ENCODE measurements at regions not wholly inside any gene's neighbourhood (a gene's known extent, or its start where the extent isn't known, plus 50 kb on each side); places are given as distances from the start of the nearest gene placed in this dataset.
A peak's percentile ranks its signal among the peaks of the same experiment; 100 is the strongest.

DNA sequence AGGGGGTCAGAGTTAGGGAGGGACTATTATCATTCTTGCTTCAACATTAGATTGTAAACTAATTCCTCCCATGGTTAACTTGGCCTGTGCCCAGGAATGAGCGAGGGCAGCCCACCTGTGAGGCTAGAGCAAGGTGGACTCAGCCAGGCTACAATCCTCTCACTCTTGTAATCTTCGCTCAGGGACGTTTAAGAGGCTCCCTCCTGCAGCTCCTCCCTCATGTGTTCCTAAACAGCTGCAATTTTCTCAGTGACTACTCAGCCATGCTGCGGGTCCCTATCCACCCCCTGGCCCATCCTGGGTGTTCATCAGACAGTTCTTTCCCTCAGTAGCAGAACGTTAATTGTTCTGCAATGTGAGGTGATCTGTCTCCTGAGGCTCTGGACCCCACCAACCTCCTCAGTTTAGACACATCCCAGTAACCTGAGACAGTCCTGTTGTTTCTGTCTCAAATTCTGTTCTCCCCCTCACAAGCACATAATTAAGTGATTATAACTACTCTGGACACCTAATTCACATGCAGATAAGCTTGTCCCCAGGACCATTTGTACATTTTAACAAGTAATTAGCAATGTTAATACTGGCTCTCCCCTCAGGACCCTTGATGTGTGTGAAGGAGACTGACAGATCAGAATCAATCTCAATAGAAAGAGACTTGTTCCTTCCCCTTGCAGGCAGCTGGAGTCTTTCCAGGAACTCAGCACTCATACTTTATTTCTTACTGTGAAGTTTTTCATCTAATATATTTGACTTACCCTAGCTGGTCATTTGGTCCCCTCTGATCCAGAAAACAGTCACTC lies 337.2 kb upstream of the B3GAT1 start:
- Histone ChIP-seq H3K23me2 (ENCODE audit: low read depth, low read length) (peaks cover 3% of the 10 kb centered on the region; the same call in 1 of the 2 replicates), H3K4me1 (replicated peaks in 1 of 4; ENCODE audit: control insufficient read depth in 3 of 4, insufficient read depth in 4 of 4, low read length in 3 of 4) (peaks cover 0 to 2% (median 0%) of the 10 kb centered on the region in 4 experiments; a peak in 1 of 7 replicates), H2AFZ (ENCODE audit: low read length) (no peak overlapping the region), H3K14ac (ENCODE audit: insufficient read length) (no peak overlapping the region), H3K23ac (ENCODE audit: insufficient read length) (no peak overlapping the region), H2BK120ac (replicated peaks; ENCODE audit: low read depth, low read length) (no peak overlapping the region), H4K91ac (replicated peaks; ENCODE audit: insufficient read length, low read length) (no peak overlapping the region), H2BK5ac (ENCODE audit: low read depth, low read length) (no peak overlapping the region), H3K27ac (ENCODE audit: low read depth, low read length) (no peak overlapping the region), H4K20me1 (replicated peaks in 1 of 2; ENCODE audit: control insufficient read depth in 1 of 2, insufficient read depth in 2 of 2, low read length in 2 of 2) (no peaks in the 10 kb centered on the region), H3K18ac (ENCODE audit: extremely low read depth, low read length) (no peak overlapping the region), H3K4me2 (ENCODE audit: insufficient read depth in 1 of 2, low read depth in 2 of 2, low read length in 2 of 2) (0 out of 4 replicates have a peak overlapping the region, but pooled peaks of 1 of the 2 experiments have one; percentile 4), H3K4ac (replicated peaks; ENCODE audit: insufficient read length, low read depth, low read length) (no peak overlapping the region), H3K36me3 (ENCODE audit: control insufficient read depth in 2 of 4, insufficient read depth in 4 of 4, low read length in 3 of 4) (no peaks in the 10 kb centered on the region), H3K79me2 (ENCODE audit: control insufficient read depth in 1 of 2, insufficient read depth in 2 of 2, low read length in 2 of 2) (no peaks in the 10 kb centered on the region), H2BK20ac (ENCODE audit: low read length) (no peak overlapping the region; the same call in 1 of the 2 replicates), H3K9ac (replicated peaks in 1 of 4; ENCODE audit: extremely low read depth in 1 of 4, low read depth in 3 of 4, low read length in 3 of 4) (no peak overlapping the region), H3K4me3 (ENCODE audit: extremely low read depth in 1 of 4, insufficient read depth in 2 of 4, low read depth in 3 of 4, low read length in 4 of 4) (no peak overlapping the region), H4K8ac (ENCODE audit: extremely low read depth, insufficient read depth, low read length) (no peak overlapping the region), H2AK5ac (ENCODE audit: low read depth, low read length) (no peak overlapping the region), H3K9me3 (ENCODE audit: insufficient read depth in 2 of 2, low read depth in 1 of 2, low read length in 1 of 2) (peaks cover 14 to 16% of the 10 kb centered on the region in 2 experiments), H3K27me3 (replicated peaks in 1 of 4; ENCODE audit: control insufficient read depth in 3 of 4, extremely low read depth in 1 of 4, insufficient read depth in 3 of 4, low read length in 3 of 4) (no peaks in the 10 kb centered on the region; a peak in 1 of 7 replicates), H3K56ac (replicated peaks; ENCODE audit: insufficient read length, low read depth, low read length) (no peak overlapping the region), H4K5ac (ENCODE audit: insufficient read length, low read depth, low read length) (no peak overlapping the region), H3K79me1 (ENCODE audit: low read depth, low read length) (no peaks in the 10 kb centered on the region), H2BK12ac (ENCODE audit: low read depth, low read length) (no peak overlapping the region), H2BK15ac (ENCODE audit: low read length) (no peak overlapping the region)
- 82% methylated on average over 5 of the region's 5 CpGs; no CpG with 5 or more reads in 1 of the 2 experiments for whole genome bisulfite sequencing, 2 experiments (ENCODE audit: extremely low coverage in 1 of 2, insufficient coverage in 1 of 2, insufficient read length in 1 of 2, insufficient replicate concordance in 2 of 2, low coverage in 1 of 2, low lambda C conversion rate in 2 of 2, missing lambda C conversion rate in 1 of 2)
- DNase-seq (ENCODE audit: low read depth in 1 of 2, low spot score in 2 of 2): peak in 1 of 2 experiments; percentile 39
- CTCF ChIA-PET (ENCODE audit: partially characterized antibody): interaction anchor here (1.3 kb wide), 2 partner anchors 18 to 23 kb away, joined by 3 to 4 read pairs; no protein-coding TSS in a partner anchor
- FAIRE-seq: no peak
- TF ChIP-seq BCL11A (IDR thresholded peaks at IDR 0.05; ENCODE audit: low read depth in 2 of 2, low read length in 2 of 2): no peak
- no peak for TF ChIP-seq KDM5A (IDR thresholded peaks at IDR 0.05; ENCODE audit: low read length)
- no peak for TF ChIP-seq POLR2AphosphoS5 (IDR thresholded peaks at IDR 0.05; ENCODE audit: low read depth, low read length)
- TF ChIP-seq TAF7 (optimal IDR thresholded peaks at IDR 0.05; ENCODE audit: borderline replicate concordance, low read depth, low read length): no peak
- TF ChIP-seq NANOG (IDR thresholded peaks at IDR 0.05; ENCODE audit: insufficient read depth, low read depth, low read length, poor library complexity, severe bottlenecking): no peak
- TF ChIP-seq JUND (IDR thresholded peaks at IDR 0.05; ENCODE audit: low read length): no peak
- TF ChIP-seq, protein P1, sequence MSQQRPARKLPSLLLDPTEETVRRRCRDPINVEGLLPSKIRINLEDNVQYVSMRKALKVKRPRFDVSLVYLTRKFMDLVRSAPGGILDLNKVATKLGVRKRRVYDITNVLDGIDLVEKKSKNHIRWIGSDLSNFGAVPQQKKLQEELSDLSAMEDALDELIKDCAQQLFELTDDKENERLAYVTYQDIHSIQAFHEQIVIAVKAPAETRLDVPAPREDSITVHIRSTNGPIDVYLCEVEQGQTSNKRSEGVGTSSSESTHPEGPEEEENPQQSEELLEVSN (IDR thresholded peaks at IDR 0.05): no peak
- POLR2A ChIA-PET (ENCODE audit: partially characterized antibody): no interaction called here
